OCI-LY1 (cell line): ENCODE measurements at regions not wholly inside any gene's neighbourhood (a gene's known extent, or its start where the extent isn't known, plus 50 kb on each side); places are given as distances from the start of the nearest gene placed in this dataset.

Experiments
- CTCF ChIP-seq: fragments of 200-600 bp; sonication (generic), shearing (Covaris generic); IDR thresholded peaks from 2 replicates; pipeline ENCODE4 v1.5.1; 2017; ENCODE audit warnings: mild to moderate bottlenecking, antibody characterized with exemption, low read length, moderate library complexity, mixed read lengths
- EZH2 ChIP-seq: fragments of 200-600 bp; sonication (generic), shearing (Covaris generic); IDR thresholded peaks from 2 replicates; pipeline ENCODE4 v1.8.0; 2017; ENCODE audit warnings: borderline replicate concordance, mixed run types, mild to moderate bottlenecking, antibody characterized with exemption, low read length, moderate library complexity, mixed read lengths

GRCh38 chr14:61152851-61153364 is 128.2 kb downstream of the TMEM30B start:
- TF ChIP-seq CTCF (no peak), EZH2 (no peak)
